HEK293 (cell line): ENCODE measurements at regions not wholly inside any gene's neighbourhood (a gene's known extent, or its start where the extent isn't known, plus 50 kb on each side); places are given as distances from the start of the nearest gene placed in this dataset.

ENCODE experiments used
- CTCF ChIA-PET: fragments of 350-600 bp; formaldehyde crosslinking; extraction: SDS; loops from one replicate; lab custom pipeline; 2021; ENCODE audit warnings: antibody characterized with exemption; lab: Yijun Ruan, JAX
- POLR2A ChIA-PET: fragments of 300-600 bp; formaldehyde crosslinking; extraction: SDS; loops from one replicate; lab custom pipeline; 2020; ENCODE audit warnings: antibody characterized with exemption, inconsistent platforms; lab: Yijun Ruan, JAX
- H3K27ac ChIP-seq: fragments of 200-500 bp; sonication (Bioruptor generic); 2 replicates; pipeline ENCODE4 v1.5.1; 2014; ENCODE audit warnings: low read depth, low read length, control low read depth, inconsistent platforms; ENCODE audit errors: extremely low read depth
- H3K36me3 ChIP-seq, 2 experiments: fragments of 200-500 bp in 1 of 2; sonication (Bioruptor generic) in 1 of 2; 1 replicate in 1 of 2; 2 replicates in 1 of 2; pipeline ENCODE4 v1.5.1; 2014 to 2017; ENCODE audit warnings: inconsistent platforms in 2 of 2, low read length in 2 of 2; ENCODE audit not compliant: control insufficient read depth in 2 of 2, insufficient read depth in 1 of 2
- H3K4me1 ChIP-seq: fragments of 200-500 bp; sonication (Bioruptor generic); 2 replicates; pipeline ENCODE4 v1.5.1; 2014; ENCODE audit warnings: mild to moderate bottlenecking, low read length, inconsistent platforms; ENCODE audit not compliant: control insufficient read depth, insufficient read depth
- H3K4me3 ChIP-seq: 2 replicates; pipeline ENCODE4 v1.5.1; 2011; ENCODE audit warnings: low read depth, mild to moderate bottlenecking, control low read depth, low read length, moderate library complexity
- H3K9me3 ChIP-seq: fragments of 200-500 bp; sonication (Bioruptor generic); 2 replicates; pipeline ENCODE4 v1.5.1; 2014; ENCODE audit warnings: low read depth, low read length, inconsistent platforms; ENCODE audit not compliant: control insufficient read depth, insufficient read depth
- ATF2 ChIP-seq: fragments of 450-650 bp; formaldehyde crosslinking; IDR thresholded peaks from 2 replicates; pipeline ENCODE4 v1.5.1; 2016; ENCODE audit warnings: missing biosample characterization, missing genetic modification characterization, low read depth
- BCL11B ChIP-seq: fragments of 450-650 bp; formaldehyde crosslinking; IDR thresholded peaks from 2 replicates; pipeline ENCODE4 v1.5.1; 2016; ENCODE audit warnings: low read depth, missing biosample characterization, missing genetic modification characterization
- CTCF ChIP-seq: fragments of 450-650 bp; formaldehyde crosslinking; IDR thresholded peaks from 2 replicates; pipeline ENCODE4 v1.5.1; 2016; ENCODE audit warnings: missing biosample characterization, missing genetic modification characterization
- GLI4 ChIP-seq: fragments of 450-650 bp; formaldehyde crosslinking; IDR thresholded peaks from 2 replicates; pipeline ENCODE4 v1.5.1; 2016; ENCODE audit warnings: missing biosample characterization, missing genetic modification characterization
- HOXA7 ChIP-seq: sonication (generic); formaldehyde crosslinking; IDR thresholded peaks from 2 replicates; pipeline ENCODE4 v1.8.1; 2022; ENCODE audit warnings: missing genetic modification reagents, borderline replicate concordance
- HOXD13 ChIP-seq: sonication (generic); formaldehyde crosslinking; IDR thresholded peaks from 2 replicates; pipeline ENCODE4 v1.8.0; 2022; ENCODE audit warnings: missing genetic modification reagents, borderline replicate concordance
- PRDM2 ChIP-seq: fragments of 450-650 bp; formaldehyde crosslinking; IDR thresholded peaks from 2 replicates; pipeline ENCODE4 v1.5.1; 2016; ENCODE audit warnings: missing biosample characterization, missing genetic modification characterization, borderline replicate concordance
- TSHZ1 ChIP-seq: fragments of 450-650 bp; formaldehyde crosslinking; IDR thresholded peaks from 2 replicates; pipeline ENCODE4 v1.5.1; 2016; ENCODE audit warnings: missing biosample characterization, missing genetic modification characterization, borderline replicate concordance
- ZBTB1 ChIP-seq: fragments of 450-650 bp; formaldehyde crosslinking; IDR thresholded peaks from 2 replicates; pipeline ENCODE4 v1.5.1; 2016; ENCODE audit warnings: missing biosample characterization, missing genetic modification characterization
- ZBTB20 ChIP-seq: fragments of 450-650 bp; formaldehyde crosslinking; IDR thresholded peaks from 2 replicates; pipeline ENCODE4 v1.5.1; 2016; ENCODE audit warnings: missing biosample characterization, missing genetic modification characterization
- ZFP3 ChIP-seq: fragments of 450-650 bp; formaldehyde crosslinking; IDR thresholded peaks from 2 replicates; pipeline ENCODE4 v1.5.1; 2016; ENCODE audit warnings: low read depth, missing biosample characterization, missing genetic modification characterization
- ZNF112 ChIP-seq: fragments of 450-650 bp; formaldehyde crosslinking; IDR thresholded peaks from 2 replicates; pipeline ENCODE4 v1.5.0; 2017; ENCODE audit warnings: missing biosample characterization, missing genetic modification characterization
- ZNF138 ChIP-seq: fragments of 450-650 bp; formaldehyde crosslinking; IDR thresholded peaks from 2 replicates; pipeline ENCODE4 v1.5.1; 2016; ENCODE audit warnings: missing biosample characterization, missing genetic modification characterization, borderline replicate concordance
- ZNF155 ChIP-seq: fragments of 450-650 bp; formaldehyde crosslinking; IDR thresholded peaks from 2 replicates; pipeline ENCODE4 v1.5.1; 2016; ENCODE audit warnings: missing biosample characterization, missing genetic modification characterization
- ZNF211 ChIP-seq: fragments of 450-650 bp; formaldehyde crosslinking; IDR thresholded peaks from 2 replicates; pipeline ENCODE4 v1.5.1; 2016; ENCODE audit warnings: low read depth, missing biosample characterization, missing genetic modification characterization
- ZNF24 ChIP-seq: fragments of 450-650 bp; formaldehyde crosslinking; IDR thresholded peaks from 2 replicates; pipeline ENCODE4 v1.5.1; 2016; ENCODE audit warnings: missing biosample characterization, missing genetic modification characterization
- ZNF274 ChIP-seq, 2 experiments: fragments of 200-500 bp in 1 of 2; fragments of 450-650 bp in 1 of 2; sonication (Bioruptor generic) in 1 of 2; formaldehyde crosslinking in 1 of 2; IDR thresholded peaks; 2 replicates each; pipeline versions ENCODE4 v1.5.1 to v1.6.1; 2014 to 2016; ENCODE audit warnings: borderline replicate concordance in 1 of 2, inconsistent platforms in 1 of 2, low read length in 1 of 2, missing biosample characterization in 1 of 2, missing genetic modification characterization in 1 of 2
- ZNF324 ChIP-seq: fragments of 450-650 bp; formaldehyde crosslinking; IDR thresholded peaks from 2 replicates; pipeline ENCODE4 v1.5.1; 2016; ENCODE audit warnings: missing biosample characterization, missing genetic modification characterization
- ZNF341 ChIP-seq: fragments of 450-650 bp; formaldehyde crosslinking; IDR thresholded peaks from 2 replicates; pipeline ENCODE4; 2016; ENCODE audit warnings: low read depth, missing biosample characterization, missing genetic modification characterization
- ZNF501 ChIP-seq: fragments of 450-650 bp; formaldehyde crosslinking; IDR thresholded peaks from 2 replicates; pipeline ENCODE4 v1.5.1; 2016; ENCODE audit warnings: missing biosample characterization, missing genetic modification characterization
- ZNF510 ChIP-seq: fragments of 450-650 bp; formaldehyde crosslinking; IDR thresholded peaks from 2 replicates; pipeline ENCODE4 v1.5.1; 2018; ENCODE audit warnings: mild to moderate bottlenecking, missing genetic modification characterization, missing biosample characterization; ENCODE audit not compliant: insufficient replicate concordance
- ZNF521 ChIP-seq: fragments of 450-650 bp; formaldehyde crosslinking; IDR thresholded peaks from 2 replicates; pipeline ENCODE4 v1.5.1; 2017; ENCODE audit warnings: missing biosample characterization, mild to moderate bottlenecking, missing genetic modification characterization
- ZNF596 ChIP-seq: fragments of 450-650 bp; IDR thresholded peaks from 2 replicates; pipeline ENCODE4 v1.5.0; 2018; ENCODE audit warnings: missing biosample characterization, mild to moderate bottlenecking, missing genetic modification characterization, moderate library complexity
- ZNF677 ChIP-seq: fragments of 450-650 bp; IDR thresholded peaks from 2 replicates; pipeline ENCODE4 v1.5.0; 2018; ENCODE audit warnings: missing biosample characterization, mild to moderate bottlenecking, missing genetic modification characterization, moderate library complexity
- ZNF843 ChIP-seq: fragments of 450-650 bp; formaldehyde crosslinking; IDR thresholded peaks from 2 replicates; pipeline ENCODE4 v1.5.1; 2016; ENCODE audit warnings: missing biosample characterization, missing genetic modification characterization

GRCh38 chr2:75390169-75390568 is 170.6 kb downstream of the EVA1A start (continued):
- no peak for TF ChIP-seq PRDM2 (tag by site-specific recombination)
- TF ChIP-seq ZNF274 (IDR thresholded peaks at IDR 0.05; ENCODE audit: low read length) = no peak
- no peak for TF ChIP-seq ZNF274 (tag by site-specific recombination; IDR thresholded peaks at IDR 0.05; ENCODE audit: borderline replicate concordance)
- no peak for TF ChIP-seq ZNF155 (tag by site-specific recombination)
- no peak for TF ChIP-seq TSHZ1
- no peak for TF ChIP-seq ZNF510 (tag by site-specific recombination)
- TF ChIP-seq CTCF (tag by site-specific recombination) = no peak
- no peak for TF ChIP-seq BCL11B (tag by site-specific recombination)
- no peak for TF ChIP-seq ZNF596 (tag by site-specific recombination)
- no peak for TF ChIP-seq ZNF24
- TF ChIP-seq ZNF324 (tag by site-specific recombination) = no peak
- TF ChIP-seq ZNF501 (tag by site-specific recombination) = no peak
- no peak for TF ChIP-seq ZNF521 (tag by site-specific recombination)

- CTCF ChIA-PET = interaction anchor here (0.5 kb wide), 1 partner anchor 170 kb away, joined by 3 read pairs; no protein-coding TSS in a partner anchor
- no peaks in the 10 kb centered on the region for H3K36me3 ChIP-seq
- TF ChIP-seq ZFP3 (tag by site-specific recombination) (no peak), ZNF341 (tag by site-specific recombination) (no peak), ZNF843 (tag by site-specific recombination) (no peak), HOXA7 (CRISPR knock-in tag) (no peak), ZBTB20 (tag by site-specific recombination) (no peak), ZNF211 (no peak), ZNF112 (tag by site-specific recombination) (no peak), ZBTB1 (tag by site-specific recombination) (no peak), GLI4 (no peak), HOXD13 (CRISPR knock-in tag) (no peak), ZNF324 (tag by site-specific recombination) (no peak), ZNF677 (tag by site-specific recombination) (no peak), ZNF138 (tag by site-specific recombination) (no peak), ATF2 (tag by site-specific recombination) (no peak)
Observed at GRCh38 chr2:75389271-75389670, 171.5 kb downstream of the EVA1A start.

More at GRCh38 chr2:75389271-75389670, 171.5 kb downstream of the EVA1A start:
- H3K4me3 ChIP-seq = no peak overlapping the region
- H3K9me3 ChIP-seq = no peaks in the 10 kb centered on the region
- H3K4me1 ChIP-seq = no peaks in the 10 kb centered on the region
- H3K27ac ChIP-seq = no peak overlapping the region
- POLR2A ChIA-PET = no interaction called here
